GM19463 (cell line): ENCODE measurements at regions not wholly inside any gene's neighbourhood (a gene's known extent, or its start where the extent isn't known, plus 50 kb on each side); places are given as distances from the start of the nearest gene placed in this dataset.

Experiments used
- ATAC-seq: cut with Tn5 transposase; IDR thresholded peaks from one replicate; pipeline ENCODE4 v1.9.1; 2021; ENCODE audit warnings: mild to moderate bottlenecking, moderate library complexity; ENCODE audit not compliant: unreplicated experiment

DNA sequence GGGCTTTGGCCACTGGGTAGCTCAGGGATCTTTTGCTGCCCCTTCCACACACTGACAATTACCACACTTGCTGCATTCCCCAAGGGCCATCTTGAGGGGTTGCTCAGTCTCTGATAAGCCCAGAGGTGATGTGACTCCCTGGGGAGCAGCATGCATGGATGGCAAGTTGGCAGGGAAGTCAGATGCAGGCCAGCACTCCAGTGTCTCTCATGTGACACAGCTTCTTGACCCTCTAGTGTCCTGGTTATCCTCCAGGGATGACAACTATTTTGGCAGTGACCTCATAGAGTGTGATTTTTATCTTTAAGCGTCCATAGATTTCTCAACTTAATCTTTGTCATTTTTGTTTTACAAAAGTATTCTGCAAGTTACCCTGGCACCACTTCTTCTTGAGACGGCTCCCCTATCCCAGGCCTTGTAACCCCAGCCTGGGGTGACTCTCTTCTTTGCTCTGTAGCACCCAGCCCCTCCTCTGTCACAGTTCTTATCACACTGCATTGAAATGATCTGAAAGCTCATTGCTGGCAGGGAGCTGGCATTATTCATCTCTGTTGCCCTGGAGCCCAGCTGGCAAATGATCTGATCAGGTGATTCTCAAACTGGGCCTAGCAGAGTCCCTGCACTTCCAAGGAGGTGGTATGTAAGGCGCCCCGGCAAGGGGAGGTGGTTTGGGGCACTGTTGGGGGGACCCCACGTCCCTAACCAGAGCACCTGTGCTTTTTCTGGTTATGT lies 72.6 kb downstream of the TENT5C start:
- ATAC-seq: no peak

DNA sequence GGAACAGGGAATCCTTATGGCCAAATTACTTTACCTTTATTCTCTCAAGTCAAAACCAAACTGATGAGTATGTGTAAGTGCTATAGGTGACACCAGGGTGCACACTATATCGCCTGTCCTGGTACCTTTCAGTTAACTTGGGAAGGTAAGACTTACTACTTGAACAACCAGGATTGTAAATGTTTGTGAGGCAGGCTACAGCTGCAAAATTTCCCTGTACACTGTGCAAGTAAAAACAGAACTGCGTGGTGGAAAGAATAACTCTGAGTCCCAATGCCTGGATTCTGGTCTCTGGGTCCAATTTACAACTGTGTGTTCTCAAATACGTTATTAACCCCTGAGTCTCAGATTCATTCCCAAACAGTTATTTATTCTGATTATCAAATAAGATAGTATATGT lies 73.5 kb downstream of the TENT5C start:
- no peak for ATAC-seq

DNA sequence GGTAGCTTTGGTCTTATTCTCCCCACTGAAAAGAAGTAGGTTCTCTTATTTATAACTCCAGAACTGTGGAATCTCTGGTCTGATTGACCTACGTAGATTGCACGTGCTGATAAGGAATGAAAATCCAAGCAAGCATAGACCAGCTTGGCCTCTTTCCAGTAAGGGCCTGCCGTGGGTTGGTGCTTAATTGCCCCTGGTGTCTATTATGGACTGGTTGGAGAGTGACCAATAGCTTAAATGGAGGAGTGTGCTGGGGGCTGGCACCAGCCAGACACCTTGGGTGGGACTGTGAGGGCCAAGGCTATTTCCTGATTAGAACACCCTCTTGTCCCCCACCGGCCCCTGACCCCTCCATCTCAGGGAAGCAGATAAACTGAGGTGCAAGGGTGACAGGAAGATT lies 74.0 kb downstream of the TENT5C start:
- ATAC-seq: no peak

DNA sequence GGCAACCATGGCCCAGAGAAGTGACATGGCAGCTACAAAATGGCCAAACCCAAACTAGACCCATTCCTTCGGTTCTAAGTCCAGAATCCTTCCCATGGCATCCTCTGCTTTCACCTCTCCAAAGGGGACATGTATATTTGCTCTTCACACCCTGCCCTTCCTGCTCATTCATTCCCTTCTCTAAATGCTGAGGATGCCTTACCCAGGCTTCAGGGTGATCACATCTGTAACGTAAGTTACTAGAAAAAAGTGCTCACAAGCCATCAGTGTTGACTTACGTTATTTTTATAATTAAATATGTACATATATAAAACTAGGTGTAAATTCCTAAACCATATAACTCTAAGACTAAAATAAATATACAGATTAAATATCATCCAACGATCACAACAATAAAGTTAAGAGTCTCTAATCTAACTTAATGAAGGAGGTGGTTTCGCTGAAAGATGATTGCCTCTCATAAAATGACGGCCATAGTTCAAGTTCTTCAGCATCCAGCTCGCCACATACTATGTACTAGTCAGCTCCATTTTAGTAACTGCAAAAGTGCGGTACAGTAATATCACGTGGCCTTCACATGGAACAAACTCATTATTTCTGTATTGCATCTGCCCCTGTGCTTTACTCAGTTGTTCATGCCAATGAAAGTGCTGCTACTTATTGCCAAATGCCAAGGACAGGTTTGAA lies 74.6 kb downstream of the TENT5C start:
- no peak for ATAC-seq

DNA sequence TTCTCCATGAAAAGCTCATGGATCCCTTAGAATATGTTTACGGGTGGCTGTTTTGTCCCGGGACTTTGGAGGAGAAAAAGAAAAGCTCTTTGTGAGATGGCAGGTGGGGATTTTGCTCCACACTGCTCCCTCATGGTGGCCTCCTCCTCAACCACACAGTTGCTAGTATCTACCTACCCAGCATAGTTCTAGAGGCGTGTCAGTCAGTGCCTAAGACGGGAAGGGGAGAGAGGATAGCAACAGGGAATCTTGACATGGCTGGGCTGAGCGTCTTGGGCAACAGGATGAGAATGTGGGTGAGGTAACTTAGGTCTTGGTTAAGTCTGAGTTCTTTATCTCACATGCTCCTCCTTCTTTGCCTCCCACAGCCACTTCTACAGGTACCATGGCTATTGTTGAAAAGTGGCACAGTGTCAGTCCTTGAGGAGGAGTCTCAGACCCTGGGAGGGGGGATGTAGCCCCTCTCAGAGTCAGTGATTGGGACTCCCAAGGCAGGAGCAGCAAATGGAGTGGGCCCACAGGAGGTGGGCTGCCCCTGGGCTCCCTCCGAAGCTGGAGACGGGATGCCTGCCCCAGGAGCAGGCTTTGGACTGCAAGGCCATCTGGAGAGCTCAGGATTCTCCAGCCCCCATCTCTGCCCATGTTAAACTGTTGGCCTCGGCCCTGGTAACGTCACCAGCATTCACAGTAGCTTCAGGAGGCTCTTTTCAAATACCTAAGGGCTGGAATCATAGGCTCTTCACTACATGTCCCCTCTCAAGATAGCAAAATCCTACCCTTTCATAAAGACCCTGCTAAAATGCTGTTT lies 75.4 kb downstream of the TENT5C start:
- ATAC-seq: no peak

DNA sequence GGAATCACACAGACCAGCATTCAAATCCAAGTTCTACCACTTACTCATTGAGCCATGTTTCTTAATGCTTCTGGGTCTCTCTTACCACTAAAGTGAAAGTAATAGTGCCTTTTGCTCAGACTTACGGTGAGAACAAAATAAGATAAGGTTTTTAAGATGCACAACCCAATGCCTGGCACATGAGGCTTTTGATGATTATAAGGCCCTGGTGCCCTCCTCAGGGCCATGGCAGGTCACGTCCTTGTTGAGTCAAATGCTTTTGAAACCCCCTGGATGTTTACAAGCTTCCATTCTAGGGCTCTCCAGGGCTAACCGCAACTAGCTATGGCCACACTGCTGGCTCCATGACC lies 76.0 kb downstream of the TENT5C start:
- no peak for ATAC-seq

DNA sequence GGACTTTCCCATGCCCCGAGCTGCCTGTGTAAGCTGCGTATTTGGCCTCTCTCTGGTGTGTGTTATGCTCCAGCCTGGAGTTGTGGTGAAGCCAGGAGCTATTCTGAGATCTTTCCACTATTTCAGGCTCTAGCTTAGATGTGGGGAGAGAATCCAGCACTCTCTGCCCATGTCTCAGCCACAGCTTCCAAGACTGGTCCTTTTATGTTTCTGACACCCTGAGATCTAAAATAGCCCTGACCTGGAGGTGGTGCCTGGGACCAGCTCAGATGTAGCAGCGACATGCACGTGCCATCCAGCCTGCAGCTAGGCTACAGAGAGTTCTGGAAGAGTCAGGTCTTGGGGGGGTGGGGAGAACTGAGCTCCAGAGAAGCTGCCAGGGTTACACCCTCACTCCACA lies 76.5 kb downstream of the TENT5C start:
- no peak for ATAC-seq

DNA sequence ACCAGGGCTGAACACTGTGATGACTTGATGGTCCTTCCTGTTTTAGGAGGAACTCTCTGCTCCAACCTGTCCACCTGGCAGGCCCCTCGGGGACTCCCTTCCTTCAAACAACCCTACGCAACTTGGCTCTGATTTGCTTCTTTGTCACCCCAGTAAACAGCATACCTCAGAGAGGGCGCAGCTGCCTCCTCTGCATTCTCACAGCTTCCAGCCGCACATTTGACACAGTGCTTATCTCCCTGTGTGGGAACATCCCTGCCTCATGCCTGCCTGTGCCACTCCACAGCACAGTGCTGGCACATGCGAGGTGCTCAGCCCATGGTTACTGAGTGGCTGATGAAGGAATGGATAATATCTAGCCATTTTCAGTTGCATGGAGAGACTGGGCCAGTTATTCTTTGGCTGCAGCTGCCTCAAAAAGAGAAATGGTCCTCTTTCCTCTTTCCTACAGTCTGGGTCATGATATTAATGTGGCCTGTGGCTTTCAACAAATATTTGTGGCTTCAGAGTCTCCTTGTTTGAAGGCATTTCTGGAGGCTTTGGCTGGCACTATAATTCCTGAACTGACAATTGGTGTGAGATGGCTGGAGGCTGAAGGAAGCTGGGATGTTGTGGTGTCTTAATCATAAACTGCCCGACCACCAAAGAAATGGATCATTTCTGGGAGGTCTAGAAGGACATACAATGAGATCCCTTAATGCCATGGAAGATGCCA lies 77.9 kb downstream of the TENT5C start:
- no peak for ATAC-seq

DNA sequence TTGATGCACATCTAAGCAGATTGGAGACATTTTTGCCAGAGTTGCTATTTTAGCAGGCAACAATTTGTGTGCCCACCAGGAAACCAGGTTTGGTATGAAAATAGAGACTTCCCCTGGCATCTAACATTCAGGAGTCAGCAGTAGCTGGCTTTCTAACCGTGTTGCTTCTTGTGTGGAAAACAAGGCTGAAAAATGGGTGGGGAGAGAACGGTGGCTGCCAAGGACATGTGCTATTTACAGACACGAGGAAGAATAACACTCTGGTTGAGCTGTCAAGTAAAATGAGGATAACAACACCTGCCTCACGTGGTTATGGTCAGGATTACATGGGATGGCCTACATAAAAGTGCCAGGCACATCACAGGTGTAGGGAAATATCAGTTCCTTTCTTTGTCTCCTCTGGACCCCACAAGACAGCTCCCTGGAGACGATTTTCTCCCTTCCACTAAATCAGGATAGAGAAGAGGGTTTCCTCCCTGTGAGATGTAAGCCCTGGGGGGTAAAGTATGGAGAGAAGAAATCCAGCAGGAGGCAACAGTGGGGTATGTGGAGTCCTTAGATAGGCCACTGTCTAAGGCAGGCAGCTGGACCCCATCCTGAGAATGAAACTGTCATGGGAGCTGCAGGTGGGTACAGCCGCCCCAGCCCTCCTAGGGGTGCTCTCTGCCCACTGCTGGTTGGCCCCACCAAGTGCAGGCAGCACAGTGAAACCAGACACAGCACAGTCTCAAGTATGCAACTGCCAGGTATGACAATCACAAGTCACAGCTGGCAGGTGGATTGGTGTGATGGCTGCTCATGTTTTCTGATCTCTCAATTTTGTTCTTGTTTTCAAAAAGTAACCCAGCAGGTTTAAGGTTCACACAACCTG lies 80.3 kb downstream of the TENT5C start:
- ATAC-seq: no peak

DNA sequence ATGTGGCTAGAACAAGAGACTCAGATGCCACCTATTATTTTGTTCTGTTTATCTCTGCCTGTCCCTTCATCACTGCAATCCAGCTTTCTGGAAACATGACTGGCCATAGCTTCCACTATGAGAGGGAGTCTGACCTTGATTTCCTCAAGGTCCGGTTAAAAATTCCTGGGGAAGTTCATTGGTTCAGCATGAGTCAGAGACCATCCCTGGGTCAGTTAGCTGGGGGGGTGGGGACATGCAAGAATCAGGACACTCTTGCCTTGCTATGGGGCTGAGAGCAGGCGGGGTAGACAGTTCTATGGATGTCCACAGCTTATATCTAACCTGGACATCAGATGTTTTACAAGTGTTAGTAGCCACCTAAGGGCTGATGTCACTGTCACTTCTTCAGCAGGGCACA lies 81.1 kb downstream of the TENT5C start:
- ATAC-seq: no peak

DNA sequence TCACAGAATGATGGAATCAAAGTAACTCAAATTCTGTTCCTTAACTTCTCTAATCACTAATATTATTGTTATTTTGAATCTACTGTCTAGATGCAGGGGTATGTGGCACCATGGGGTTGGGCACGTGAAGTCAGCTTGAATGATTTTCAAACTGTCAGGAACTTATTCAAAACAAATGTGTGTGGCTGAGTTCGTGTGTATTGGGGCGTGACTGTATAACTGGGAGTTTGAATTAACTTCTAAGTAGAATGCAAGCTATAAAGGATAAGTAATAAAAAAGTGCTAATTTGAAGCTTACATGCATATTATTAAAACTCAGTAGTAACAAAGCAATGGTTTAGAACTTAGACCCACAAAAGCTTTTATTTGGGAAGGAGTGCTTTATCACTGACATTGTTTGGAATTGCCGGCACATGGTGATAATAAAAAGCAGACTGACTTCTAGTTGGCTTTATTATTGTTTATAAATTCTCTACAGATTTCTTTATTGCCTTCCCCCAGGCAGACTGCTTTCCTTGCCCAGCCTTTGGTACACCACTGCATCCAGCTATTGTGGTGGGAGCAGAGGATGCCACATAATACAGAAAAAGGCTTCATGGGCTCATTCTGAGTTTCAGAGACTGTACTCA lies 84.3 kb downstream of the TENT5C start:
- ATAC-seq: no peak

DNA sequence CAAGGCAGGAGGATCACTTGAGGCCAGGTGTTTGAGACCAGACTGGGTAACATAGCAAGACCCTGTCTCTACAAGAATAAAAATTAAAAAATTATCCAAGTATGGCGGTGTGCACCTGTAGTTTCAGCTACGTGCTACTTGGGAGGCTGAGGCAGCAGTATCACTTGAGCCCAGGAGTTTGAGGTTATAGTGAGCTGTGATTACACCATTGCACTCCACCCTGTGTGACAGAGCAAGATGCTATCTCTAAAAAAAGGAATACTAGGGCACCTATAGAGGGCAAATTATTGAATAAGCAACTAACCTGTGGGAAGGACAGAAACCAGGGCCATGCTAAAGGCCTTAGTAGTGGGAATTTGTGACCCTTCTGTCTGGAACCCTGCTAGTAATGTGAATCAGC lies 86.1 kb downstream of the TENT5C start:
- ATAC-seq: no peak

DNA sequence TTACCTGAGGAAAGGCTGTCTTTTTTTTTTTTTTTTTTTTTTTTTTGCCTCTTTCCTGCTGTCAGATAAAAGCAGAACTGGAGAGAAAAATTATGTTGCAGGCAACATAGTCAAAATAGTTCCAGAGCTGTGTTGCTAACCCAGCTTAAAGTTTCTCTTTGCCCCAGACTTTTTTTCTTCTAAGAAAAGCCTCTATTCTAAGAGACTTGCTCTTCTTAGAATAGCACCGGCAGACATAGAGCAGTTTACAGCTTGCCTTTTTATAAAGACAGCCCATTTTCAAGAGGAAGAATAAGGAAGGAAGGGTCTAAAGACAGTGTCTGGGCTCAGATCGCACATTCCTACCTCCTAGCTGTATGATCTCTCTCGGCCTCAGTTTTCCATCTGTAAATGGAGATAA lies 88.7 kb downstream of the TENT5C start:
- no peak for ATAC-seq

DNA sequence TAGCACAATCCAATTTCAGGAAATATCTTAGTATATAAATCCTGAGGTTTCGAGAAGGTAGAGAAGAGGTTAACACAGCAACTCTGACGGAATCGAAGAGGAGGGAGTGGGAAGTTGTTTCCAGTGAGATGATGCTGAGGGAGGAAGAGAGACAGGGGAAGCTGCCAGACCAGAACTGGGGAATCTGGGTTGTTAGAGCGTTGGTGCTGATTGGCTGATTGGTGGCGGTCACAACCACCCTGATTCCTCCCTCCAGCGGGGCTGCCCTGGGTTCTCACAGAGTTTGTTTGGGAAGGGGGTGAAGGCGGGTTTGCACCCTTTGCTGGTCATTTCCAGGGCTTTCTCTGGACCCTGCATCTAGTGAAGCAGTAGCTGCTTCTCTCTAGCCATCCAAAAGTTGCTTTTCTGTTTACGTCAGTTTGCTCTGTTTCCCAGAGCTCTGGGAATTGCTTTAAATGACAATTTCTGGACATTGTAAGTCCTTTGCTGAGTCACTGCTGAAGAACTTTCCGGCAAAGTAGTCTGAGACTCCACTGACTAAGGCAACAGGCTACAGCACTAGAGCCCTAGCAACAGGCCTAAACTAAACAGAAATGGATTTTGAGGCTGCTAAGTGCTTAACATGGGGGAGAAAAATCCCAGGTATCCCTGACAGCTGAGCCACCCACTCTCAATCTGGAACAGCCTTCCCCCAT lies 90.1 kb downstream of the TENT5C start:
- ATAC-seq: no peak

DNA sequence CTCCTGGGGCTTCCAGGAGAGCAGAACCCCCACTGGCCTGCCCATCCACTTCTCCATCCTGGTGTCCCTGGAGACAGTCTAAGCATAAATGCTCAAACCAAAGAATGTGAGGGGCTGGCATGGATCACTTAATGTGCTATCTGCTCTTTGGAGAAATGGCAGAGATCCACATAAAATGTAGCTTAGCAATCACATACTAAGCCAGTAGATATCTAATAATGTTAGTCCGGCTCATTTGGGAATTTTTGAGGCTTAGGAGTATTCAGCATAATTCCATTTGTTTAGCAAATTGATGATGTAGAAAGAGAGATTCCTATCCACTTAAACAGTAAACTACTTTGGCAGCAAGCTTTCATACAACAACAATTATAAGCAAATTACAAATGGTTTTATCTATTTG lies 90.7 kb downstream of the TENT5C start:
- ATAC-seq: no peak

DNA sequence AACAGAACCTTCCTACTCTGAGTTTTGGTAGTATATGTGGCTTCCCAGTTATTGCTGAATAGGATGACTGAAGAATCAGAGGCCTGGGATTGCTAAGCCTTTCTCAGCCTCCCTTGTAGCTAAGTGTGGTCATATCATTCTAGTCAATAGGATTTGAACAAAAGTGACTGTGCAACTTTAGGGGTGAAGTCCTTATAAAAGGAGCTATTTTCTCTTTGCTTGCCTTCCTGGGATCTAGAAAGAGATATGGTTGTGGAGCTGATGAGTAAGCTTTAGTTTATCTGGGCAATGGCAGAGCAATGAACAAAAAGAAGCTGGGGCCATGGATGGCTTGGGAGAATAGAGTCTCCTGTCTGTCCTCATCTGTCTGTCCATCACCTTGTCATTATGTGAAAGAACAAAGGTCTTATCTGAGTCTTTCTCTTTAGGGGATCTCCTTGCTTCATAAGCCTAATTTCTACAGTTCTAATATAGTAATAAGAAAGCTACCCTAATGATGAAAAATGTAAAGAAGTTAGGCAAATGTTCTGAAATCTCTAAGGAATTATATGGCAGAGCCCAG lies 91.5 kb downstream of the TENT5C start:
- ATAC-seq: no peak

DNA sequence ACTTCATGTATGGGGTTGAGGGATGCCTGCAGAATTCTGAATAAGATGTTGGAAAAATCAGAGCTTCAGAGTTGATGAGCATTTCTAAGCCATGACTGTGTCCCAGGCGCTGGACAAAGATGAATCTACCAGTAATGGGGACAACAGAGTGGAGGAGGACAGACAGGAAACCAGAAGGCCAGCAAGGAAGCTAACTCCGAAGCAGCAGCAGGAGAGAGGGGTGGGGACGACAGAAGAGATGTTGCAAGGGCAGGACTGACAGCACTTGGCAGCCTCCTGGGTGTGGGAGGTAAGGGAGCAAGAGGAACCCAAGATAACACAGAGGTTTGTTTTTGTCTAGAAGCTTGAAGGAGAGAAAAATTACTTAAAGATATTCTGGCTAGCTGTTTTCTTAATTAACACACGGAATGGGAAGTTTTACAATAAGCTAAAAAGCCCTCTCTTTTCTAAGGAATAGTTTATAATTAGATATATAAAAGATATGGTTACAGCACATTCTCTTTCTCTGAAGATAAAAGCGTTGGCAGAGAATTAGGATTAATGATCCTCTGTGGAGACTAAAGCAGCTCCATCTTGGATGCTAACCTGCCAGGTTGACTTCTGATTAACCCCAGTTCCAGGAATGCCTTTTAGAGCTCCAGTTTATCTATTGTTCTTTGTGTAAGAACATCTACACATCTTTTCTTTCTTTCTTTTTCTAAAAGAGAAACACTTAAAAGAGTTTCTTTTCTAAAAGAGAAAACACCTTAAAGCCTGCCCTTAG lies 92.7 kb downstream of the TENT5C start:
- ATAC-seq: no peak

DNA sequence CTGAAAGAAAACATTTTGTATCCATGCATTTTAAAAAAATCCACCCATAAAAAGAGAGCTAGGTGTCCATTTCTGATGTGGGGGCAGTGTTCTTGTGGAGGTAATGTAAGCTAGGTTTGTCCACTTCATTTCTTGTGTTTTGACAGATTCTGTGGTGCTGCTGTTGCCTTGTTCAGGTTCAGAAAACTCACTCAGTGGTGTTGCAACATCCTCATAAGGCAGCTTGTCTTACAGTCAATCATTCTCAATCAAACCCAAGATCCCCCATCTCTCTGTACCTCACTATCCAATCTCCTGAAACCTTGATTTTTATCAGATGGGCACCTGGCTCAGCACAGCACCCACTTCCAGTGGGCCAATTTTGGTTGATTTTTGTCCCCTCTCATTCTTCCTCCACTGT lies 94.1 kb downstream of the TENT5C start:
- ATAC-seq: no peak
